H4 (cell line): ENCODE measurements at regions not wholly inside any gene's neighbourhood (a gene's known extent, or its start where the extent isn't known, plus 50 kb on each side); places are given as distances from the start of the nearest gene placed in this dataset.

Source experiments
- DNase-seq: peaks from one replicate; pipeline ENCODE4 v3.0.0-alpha.2; 2015; ENCODE audit warnings: low spot score

DNA sequence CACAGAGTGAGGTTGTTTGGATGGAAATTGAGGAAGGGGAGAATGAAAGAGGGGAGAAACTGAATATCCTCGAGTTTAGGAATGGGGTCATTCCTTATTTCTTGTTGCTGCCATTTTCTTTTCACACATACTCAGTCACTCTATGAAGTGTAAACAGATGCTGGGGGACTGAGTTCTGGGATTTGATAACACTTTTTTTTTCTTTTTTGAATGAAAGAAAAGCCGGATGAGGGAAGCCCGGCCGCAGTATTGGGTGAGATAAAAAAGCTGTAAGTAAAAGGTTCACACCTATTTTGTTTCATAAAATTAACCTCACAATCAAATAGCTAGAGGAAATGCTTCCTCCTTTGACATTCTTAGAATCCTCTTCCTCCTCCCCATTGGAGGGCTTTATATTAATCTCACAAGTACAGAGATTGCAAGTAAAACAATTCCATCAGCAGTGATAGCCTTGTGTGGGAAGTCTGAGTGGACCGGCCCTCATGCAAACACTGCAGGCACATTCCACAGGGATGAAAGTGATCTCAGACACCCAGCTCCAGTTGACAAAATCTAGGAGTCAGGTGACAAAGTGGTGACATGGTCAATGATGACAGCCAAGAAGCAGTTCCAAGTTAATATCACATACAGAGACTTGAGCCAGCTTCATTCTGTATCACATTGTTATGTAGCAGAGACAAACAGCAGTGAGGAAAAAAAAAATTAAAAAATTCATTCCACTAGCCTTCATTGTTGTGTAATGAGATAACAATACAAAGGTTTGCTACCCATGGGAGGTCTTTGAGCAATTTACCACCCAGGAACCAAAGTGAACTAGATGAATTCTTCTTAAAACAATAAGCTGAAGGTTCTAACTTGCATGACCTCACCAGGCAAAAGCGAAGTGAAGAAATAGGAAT is 391.1 kb upstream of the HSF2 start:
- no peak for DNase-seq

DNA sequence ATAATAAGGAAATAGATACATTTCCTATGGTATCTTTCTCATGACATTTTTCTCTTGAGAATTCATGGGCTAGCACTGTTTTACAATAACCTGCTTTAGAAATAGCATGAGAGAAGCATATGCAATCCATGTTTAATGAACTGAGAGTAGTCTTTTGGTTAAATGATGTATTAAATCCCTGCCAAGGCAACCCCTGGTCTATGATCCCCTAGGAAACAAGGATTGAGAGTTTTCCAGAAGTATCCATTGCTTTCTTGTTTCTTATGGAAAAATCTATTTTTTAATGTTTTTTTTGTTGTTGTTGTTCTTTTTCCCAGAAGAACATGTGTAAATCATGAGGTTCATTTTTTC is 390.5 kb upstream of the HSF2 start:
- no peak for DNase-seq

DNA sequence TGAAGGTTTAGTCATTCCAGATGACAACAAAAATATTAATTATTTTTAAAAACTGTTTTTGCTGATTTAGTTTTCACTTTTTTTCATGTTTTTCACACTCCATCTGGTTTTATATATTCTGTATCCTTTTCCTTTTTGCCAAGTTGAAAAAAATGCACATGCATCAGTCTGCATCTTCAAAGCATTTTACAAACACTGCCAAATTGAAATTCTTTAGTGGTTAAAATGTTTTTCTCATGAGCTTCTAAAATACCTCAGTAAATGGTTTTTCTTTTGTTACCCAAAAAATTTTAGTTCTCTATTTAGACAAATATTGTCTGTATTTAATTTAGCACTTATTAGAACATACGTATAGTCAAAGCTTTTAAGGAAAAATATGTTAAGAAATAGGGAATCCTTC is 386.9 kb upstream of the HSF2 start:
- no peak for DNase-seq

DNA sequence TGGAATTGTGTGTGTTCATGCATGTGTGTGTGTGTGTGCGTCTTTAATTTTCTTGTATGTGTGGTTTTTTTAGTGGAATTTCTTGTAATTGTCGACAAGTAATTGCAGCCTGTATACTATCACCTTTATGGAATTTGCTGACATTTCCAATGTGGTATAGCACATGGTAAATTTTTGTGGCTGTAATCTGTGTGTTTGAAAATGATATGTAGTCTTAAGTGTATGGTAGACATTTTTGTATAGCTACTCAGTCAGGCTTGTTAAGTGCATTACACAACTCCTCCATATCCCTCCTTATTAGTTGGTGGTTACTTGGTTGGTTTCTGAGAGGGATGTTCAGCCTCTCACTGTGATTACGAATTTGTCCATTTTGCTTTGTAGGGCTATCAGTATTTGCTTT is 384.5 kb upstream of the HSF2 start:
- DNase-seq: peak; percentile 40

DNA sequence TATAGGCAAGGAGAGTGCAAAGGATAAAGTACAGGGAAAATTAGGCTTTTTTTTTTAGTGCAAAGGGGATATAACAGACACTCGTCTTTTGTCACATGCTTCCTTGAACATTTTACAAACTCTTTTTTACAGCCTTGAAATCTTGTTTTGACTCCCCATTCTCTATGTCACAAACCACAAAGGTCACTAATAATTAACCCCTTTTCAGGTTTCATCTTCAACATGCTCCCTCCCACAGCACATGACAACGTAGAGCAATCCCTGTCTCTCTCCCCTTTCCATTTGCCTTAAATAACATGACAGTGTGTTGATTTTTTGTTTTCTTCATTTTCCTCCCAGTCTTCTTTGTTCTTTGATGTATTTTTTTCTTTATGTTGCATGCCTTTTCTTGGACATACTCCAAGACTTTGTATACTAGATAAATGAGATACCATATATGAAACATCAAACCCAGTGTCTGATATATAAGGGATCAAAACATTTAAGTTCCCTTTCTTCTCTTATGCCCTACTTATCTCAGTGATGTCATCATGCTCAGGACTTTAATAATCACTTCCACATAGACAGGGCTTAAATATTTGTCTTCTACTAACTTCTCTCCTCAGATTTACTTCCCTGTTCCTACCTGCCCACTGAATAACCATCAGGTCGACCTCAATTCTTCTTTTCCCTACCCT is 378.7 kb upstream of the HSF2 start:
- DNase-seq: no peak

DNA sequence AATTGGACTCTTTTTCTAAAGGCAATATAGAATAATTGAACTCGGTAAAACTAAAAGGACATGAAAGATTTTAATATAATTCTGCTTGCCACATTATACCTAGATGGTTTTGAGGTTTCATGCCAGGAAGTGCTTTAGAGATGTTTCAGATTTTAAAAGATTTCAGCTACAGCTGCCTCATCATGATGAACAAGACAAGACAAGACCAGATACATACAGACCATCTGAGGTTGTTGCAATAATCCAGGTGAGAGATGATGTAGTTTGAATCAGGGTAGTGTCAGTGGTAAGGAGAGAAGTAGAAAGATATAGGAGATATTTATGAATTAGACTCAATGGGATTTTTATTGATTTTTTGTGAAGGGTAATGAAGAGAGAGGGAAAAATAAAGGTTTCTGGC is 374.3 kb upstream of the HSF2 start:
- no peak for DNase-seq

DNA sequence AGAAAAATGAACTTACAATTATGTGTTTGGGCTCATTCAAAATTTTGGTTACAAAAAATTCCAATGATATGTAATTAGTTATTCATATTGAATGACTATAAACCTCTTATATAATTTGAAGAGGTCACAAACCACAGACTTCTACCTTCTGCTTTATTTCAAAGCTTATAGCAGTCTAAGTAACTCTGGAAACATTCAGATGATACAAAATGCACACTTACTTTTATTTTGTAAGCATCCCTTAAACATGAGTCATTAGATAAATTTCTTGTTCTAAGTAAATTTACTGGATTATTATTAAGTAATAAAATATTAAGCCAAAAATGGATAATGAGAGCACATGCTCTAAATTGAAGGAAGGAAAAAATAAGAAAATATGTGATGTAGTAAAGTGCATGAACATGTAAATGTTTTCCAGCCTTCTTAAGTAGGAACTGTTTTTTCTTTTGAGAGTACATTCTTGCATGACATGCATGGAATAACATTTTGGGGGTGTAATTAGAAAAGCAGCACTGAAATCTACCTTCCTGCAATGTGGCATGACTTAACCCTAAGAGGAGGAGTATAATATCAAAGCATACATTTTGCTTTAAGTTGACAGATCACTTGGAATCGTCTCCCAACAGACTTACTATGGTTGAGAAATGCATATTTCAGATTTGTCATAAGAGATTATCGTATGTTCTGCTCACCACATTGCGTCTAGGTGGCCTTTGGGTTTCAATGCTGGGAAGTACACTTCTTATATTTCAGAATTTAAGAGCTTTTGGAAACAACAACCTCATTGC is 372.7 kb upstream of the HSF2 start:
- no peak for DNase-seq

DNA sequence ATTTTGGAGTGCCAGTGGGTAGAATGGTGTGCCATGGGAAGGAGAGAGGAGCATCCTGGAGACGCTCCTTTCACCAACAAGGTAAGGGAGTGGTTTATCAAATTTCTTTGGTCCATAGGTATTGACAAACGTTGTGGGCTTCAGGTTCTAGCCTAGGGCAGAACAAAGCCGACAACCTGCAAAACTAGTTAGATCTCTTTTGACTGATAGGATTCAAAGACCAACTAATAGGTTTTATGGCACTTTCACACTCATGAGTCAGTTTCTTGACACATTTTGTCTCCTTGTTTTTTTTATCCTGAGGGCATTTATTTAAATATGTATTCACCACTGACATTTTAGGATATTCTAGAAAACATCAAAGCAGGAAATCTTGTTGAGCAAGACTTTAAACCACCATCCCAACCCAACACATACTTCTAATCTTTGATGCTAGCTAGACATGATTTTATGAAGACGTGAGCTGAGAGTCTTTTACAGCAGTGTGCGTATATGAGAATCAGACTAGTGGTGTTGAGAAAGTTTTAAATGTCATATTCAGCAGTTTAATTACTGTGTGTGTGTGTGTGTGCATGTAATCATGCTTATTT is 370.4 kb upstream of the HSF2 start:
- DNase-seq: no peak

DNA sequence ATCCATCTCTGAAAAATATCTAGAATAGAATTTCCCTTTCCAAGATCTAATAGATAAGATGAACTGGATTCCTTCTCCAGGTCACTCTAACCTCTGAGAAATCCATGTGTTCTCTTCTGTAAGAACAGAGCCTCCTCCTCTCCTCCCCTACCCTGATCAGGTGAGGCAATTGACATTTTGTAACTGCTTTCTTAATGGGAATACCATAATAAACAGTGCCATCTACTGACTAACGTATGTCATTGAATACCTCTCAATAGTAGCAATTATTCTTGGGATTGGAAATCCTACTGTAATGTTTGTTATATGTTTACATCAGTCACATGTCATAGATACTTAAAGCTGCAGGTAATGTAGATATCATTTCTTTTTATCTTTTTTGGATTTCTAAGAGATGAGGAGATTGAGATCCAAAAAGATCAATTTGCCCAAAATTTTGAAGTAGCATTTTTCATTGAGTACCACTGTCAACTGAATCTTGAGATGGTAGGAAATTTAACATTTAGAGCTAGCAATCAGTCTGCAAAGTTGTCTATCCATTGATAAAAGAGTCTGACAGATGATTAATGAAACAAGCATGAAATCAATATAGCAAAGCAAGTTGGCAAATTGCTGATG is 365.8 kb upstream of the HSF2 start:
- peak; percentile 71 for DNase-seq

DNA sequence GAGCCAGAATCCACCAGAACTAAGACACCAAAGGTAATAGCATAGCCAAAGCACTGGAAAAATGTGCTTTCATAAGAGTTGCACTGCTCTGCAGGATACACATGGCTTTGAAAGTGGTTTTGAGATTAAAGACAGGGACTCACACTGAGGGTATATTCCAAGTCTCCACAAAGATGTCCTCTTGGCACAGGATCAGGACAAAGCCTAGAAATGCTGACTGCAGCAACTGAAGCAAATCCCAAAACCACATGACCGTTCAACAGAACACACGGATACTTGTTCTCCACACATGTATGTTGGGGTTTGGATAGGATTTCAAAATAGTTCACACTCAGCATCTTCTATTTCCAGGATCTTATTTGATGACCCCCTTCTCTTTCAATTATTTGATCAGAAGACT is 364.3 kb upstream of the HSF2 start:
- no peak for DNase-seq

DNA sequence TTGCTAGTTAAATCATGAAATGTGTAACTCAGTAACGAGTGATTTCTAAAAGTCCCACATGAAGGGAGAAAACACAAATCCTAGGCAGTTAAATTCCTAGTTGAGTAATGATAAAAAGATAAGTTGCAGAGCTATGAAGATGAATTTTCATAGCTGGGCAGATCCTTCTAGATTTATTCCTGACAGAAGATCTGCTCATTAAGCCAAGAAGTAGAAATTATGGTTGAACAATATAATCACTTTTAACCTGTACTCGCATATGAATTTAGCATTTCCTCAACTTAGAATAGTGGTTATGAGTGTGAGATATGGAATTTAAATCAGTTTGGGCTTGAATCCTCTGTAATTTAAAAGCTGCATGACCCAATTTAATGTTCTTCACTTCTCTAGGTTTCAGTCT is 359.2 kb upstream of the HSF2 start:
- no peak for DNase-seq

DNA sequence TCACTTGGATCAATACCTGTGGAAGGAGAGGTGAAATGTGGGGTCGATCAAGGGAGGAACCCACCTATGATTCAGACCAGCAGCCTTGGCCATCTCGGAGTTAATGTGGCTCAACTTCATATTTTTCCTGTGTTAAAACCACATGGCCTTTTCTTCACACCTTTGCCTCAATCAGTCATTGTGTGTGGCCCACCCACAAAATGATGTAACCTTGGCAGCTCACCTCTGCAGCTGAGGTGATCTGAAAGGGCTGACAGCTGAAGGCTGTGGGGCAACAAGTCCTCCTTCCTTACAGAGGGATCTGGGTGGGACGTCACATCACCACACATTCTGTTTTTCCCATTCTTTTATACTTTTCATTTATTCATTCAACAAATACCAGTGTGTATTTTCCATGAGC is 357.1 kb upstream of the HSF2 start:
- DNase-seq: no peak

DNA sequence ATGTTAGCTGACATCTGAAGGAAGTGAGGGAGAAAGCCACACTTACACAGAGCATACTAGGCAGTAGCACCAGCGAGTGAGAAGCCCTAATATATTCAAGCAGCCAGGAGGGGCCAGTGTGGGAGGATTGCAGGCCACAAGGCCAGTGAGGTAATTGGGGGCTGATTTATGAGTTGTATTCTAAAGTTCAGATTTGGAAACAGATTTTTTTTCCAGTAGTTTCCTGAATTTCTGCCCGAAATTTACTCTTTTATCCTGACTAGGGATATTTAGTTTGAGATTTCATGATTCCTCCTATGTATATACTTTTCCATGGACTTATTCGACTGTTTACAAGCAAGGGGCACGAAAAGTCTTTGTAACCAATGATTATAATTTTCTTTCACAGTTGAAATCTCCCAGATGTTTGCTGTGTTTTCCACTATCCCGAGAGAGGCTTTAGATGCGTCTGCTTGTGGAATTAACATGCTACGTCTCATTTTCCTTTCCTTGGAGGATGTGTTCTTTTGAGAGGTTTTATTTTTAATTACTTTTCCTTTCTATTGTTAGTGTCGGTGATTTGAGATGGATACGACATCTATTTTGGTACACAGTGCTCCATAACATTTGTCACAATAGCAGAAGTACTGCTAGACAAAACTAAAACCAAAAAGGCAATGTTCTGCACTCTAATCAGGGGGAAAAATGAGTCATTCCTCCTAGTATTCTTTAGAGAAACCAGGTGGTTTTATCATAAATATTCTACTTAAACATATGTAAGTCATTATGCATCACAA is 356.3 kb upstream of the HSF2 start:
- peak; percentile 6 for DNase-seq

DNA sequence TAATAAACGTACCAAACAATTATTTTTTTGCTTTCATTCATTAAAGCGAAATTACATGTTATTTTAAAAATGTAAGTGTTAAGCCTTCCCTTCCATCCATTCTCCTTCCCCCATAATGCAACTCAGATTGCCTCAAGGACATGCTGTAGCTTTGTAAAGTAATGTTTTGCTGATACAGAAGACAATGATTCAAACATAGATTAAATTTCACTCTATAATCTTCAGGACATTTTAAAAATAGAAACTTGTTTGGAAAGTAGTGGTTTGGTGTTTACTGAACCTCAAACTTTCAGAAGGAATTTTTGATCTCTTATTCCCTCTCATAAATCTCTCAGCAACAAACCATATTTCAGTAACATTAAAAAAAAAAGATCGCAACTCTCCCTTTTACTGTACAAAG is 350.9 kb upstream of the HSF2 start:
- no peak for DNase-seq

DNA sequence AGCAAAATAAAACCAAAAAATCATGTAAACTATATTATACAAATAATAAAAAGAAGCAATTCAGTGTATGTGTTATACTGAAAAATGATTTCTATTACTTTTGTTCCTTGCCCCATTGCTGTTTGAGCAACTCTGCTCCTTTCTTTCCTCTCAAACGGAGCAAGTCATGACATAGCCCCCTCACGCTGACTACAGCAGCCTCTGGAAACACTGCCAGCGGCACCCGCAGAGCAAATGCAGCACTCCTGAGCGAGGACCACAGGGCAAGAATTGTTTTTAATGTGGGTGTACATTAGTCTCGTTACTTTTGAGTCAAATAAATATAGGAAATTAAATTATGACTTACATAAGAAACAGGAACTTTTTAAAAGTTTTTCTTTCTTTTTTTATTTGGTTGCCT is 350.1 kb upstream of the HSF2 start:
- peak; percentile 10 for DNase-seq

DNA sequence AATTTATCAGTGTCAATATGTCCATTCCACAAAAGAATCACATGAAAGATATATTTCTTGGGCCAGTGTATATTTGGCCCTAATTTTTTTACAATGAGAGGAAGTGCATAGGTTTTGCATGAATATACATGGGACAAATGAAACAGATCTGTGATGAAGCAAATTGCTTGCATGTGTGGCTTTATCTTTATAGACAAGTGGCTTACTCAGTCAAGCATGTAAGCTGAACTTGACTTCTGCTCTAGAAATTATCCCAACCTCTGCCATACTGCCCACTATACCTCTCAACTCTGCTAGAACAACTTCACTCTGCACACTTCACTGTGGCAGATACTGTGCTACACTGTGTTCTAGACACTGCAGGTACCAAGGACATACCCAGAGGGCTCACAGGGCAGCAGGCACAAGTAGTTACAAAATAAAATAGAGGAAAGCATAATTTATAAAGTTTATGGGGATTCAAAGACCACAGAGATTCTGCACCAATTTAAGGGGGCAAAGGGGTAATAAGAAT is 349.2 kb upstream of the HSF2 start:
- DNase-seq: no peak

DNA sequence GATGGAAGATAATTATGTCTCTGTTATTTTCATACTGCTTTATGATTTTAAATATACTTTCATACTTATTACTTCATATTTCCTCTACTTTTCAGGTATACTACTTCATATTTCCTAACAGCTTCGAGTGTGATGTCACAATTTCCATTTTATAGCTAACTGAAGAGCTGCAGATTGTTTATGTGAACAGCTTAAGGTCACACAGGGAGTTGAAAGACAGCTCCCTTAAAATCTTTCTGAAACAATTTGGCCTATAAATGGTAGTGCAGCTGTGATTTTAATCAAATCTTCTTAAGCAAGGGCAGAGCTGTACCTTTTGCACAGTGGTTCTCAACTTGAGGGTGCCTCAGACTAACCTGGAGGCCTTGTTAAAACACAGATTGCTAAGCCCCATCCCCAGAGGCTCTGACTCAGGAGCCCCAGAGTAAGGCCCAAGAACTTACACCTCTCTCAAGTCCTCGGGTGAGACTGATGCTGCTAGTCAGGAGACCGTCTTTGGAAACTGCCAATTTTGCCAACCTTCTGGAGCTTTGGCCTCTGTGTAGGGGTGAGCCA is 347.0 kb upstream of the HSF2 start:
- DNase-seq: no peak

DNA sequence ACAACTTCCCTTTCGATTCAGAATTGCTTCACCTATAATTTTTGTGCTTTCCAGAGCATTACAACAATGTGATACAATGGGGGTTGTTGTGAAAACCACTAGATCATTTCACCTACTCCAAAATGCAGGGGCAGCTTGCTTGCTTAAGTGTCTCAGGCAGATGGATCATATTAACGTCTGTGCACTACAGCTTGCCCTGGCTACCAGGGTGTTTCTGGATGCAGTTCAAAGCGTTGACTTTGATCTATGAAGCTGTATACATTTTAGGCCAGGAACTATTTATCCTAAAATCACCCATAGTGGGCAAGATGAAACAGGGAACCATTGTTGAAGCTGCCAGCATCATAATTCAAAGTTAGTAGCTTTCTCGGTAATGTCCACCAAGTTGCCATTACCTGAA is 339.5 kb upstream of the HSF2 start:
- DNase-seq: peak; percentile 23

DNA sequence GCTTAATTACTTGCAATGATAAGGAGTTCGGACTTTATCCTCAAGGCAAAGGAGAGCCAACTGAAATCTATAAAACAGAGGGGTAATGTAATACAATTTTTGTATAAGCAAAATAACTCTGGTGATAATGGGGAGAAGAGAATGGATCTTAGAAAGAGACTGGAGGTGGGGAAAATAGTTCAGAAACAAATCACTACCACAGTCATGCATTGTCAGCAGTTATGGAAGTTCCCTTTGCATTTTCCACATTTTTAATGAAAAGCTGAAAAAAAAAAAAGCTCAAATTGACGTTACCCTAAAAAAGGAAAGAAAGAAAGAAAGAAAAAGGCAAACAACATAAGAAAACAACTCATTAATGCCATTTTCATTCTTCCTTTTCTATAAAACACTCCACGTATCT is 337.6 kb upstream of the HSF2 start:
- DNase-seq: no peak

DNA sequence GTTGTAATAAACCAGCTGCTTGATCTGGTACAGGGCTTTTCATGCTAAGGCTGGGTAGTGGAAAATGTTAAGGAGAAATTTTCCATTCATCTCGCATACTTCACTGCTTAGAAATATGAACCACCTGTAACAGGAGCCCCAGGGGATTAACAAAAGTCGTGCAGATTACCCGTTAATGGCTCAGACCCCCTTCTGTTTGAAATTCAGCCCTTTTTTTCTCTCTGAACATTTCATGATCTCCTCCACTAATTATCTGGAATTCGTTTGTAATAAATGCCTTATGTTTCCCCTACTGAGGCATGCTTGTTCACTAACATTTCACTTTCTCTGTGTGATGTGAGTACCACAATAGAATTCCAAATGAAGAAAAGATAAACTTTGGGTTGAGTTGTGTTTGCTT is 336.4 kb upstream of the HSF2 start:
- DNase-seq: peak; percentile 9

DNA sequence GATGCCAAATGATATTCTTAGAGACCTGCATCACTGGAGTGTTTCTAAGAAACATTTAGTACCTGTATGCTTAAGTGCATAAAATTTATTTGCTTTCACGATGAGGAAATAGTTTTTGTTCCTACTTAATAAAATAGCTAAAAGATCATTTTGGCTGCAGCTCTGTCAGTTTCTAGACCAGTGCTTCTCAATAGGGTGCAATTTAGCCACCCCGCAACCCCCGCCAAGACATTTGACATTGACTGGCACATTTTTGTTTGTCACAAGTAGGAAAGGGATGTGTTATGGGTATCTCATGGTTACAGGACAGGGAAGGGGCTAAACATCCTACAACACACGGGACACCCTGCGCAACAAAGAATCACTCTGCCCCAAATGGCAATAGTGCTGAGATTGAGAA is 335.7 kb upstream of the HSF2 start:
- DNase-seq: no peak
